Ovary (tissue), 3 donors: ENCODE measurements at regions not wholly inside any gene's neighbourhood (a gene's known extent, or its start where the extent isn't known, plus 50 kb on each side); places are given as distances from the start of the nearest gene placed in this dataset.
"Not testable (repeated sequence)": the region's sequence is repeated elsewhere in the genome, so short reads cannot be mapped to it uniquely, and the experiment has no call there.

ENCODE experiments used
- CTCF ChIP-seq, 3 donors: fragments of 450-650 bp in 2 of 3; fragments of 200-600 bp in 1 of 3; IDR thresholded peaks; one replicate each; pipeline versions ENCODE4 v1.5.1 to v1.8.0; 2016 to 2022; ENCODE audit warnings: antibody characterized with exemption in 3 of 3, mild to moderate bottlenecking in 1 of 3
- EP300 ChIP-seq: sonication (generic); formaldehyde crosslinking; IDR thresholded peaks from one replicate; pipeline ENCODE4 v1.6.1; 2017; ENCODE audit warnings: antibody characterized with exemption
- POLR2A ChIP-seq: fragments of 450-650 bp; IDR thresholded peaks from one replicate; pipeline ENCODE4 v1.6.1; 2017; ENCODE audit warnings: antibody characterized with exemption, mild to moderate bottlenecking, moderate library complexity
- donor health status: DM: no; HTN: no; CAD: no.

GRCh38 chr1:233838207-233838606 is 66.3 kb upstream of the SLC35F3 start:
- not testable (repeated sequence) for TF ChIP-seq CTCF (IDR thresholded peaks at IDR 0.05); POLR2A; EP300
